Left lung (tissue), 4 donors: ENCODE measurements at regions not wholly inside any gene's neighbourhood (a gene's known extent, or its start where the extent isn't known, plus 50 kb on each side); places are given as distances from the start of the nearest gene placed in this dataset.

ENCODE experiments used
- ATAC-seq: fragments of 200-7000 bp; cut with Tn5 transposase; one replicate; pipeline ENCODE4 v1.9.1; 2020; ENCODE audit warnings: moderate library complexity
- DNase-seq, 4 donors: peaks; one replicate each; pipeline ENCODE4 v3.0.0-alpha.2; 2013 to 2020
- H3K27ac ChIP-seq, 2 donors: fragments of 200-600 bp; sonication (generic) in 1 of 2; one replicate each; pipeline versions ENCODE4 v1.5.0 to v1.8.0; 2020 to 2021
- H3K27me3 ChIP-seq, 2 donors: fragments of 200-600 bp; sonication (generic) in 1 of 2; one replicate each; pipeline versions ENCODE4 v1.5.0 to v1.8.0; 2020 to 2021
- H3K36me3 ChIP-seq, 2 donors: fragments of 200-600 bp; sonication (generic) in 1 of 2; one replicate each; pipeline versions ENCODE4 v1.5.0 to v1.8.0; 2020 to 2021
- H3K4me1 ChIP-seq, 2 donors: fragments of 200-600 bp; one replicate each; pipeline ENCODE4 v1.8.0; 2021
- H3K4me3 ChIP-seq, 2 donors: fragments of 200-600 bp; sonication (generic) in 1 of 2; one replicate each; pipeline versions ENCODE4 v1.5.0 to v1.8.0; 2020 to 2021; ENCODE audit warnings: mild to moderate bottlenecking in 1 of 2
- H3K9me3 ChIP-seq, 2 donors: fragments of 200-600 bp; sonication (generic) in 1 of 2; one replicate each; pipeline versions ENCODE4 v1.5.0 to v1.8.0; 2020 to 2021
- CTCF ChIP-seq, 2 donors: fragments of 200-600 bp; sonication (generic) in 1 of 2; IDR thresholded peaks; one replicate each; pipeline versions ENCODE4 v1.5.0 to v1.8.0; 2021; ENCODE audit warnings: antibody characterized with exemption in 2 of 2
- intact Hi-C, 2 donors: fragments of 100-400 bp; cut with DNase I; formaldehyde crosslinking; loops; one replicate each; pipeline versions ENCODE4 v1.11.2 to v1.14.2; 2022
- donor health status: DM: no; HTN: yes; CAD: no.
- donor health status: DM: no; HTN: no; CAD: no.

DNA sequence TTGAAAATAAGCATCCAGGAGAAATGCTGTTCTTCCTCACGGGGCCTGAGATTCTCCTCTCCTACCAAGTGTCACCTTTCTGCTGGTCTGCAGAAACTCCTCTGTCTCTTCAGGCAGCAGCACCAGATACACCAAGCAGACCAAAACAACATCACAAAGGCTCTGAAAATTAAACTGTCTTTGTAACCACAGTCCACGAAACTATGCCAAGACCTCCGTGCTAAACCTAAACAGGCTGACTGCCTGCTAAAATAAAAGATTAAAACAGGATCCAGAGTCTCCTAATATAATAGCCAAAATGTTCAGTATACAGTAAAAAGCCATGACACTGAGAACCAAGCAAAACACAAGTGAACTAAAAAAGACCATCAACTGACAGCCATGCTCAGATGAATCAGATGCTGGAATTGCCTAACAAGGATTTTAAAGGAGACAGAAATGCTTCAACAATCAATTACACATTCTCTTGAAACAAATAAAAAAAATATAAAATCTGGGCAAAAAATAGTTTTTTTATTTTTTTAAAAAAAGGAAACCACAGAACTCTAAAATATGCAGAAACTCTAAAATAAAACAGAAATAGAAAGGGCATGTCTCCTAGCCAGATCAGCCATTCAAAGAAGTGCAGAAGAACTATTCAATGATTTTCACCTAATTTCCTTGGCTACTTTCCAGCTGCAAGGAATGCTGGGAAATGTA is 50.3 kb upstream of the TOX3 start:
- no peak overlapping the region for H3K27ac ChIP-seq
- no peak overlapping the region for H3K4me3 ChIP-seq
- TF ChIP-seq CTCF (IDR thresholded peaks at IDR 0.05), result no peak
- no peak for DNase-seq
- ATAC-seq, result no peak
- no peaks in the 10 kb centered on the region for H3K4me1 ChIP-seq
- no peaks in the 10 kb centered on the region for H3K36me3 ChIP-seq
- intact Hi-C loops, result no loop called here
- H3K9me3 ChIP-seq, result no peaks in the 10 kb centered on the region
- H3K27me3 ChIP-seq, result no peaks in the 10 kb centered on the region
